ENCODE measurements at regions not wholly inside any gene's neighbourhood (a gene's known extent, or its start where the extent isn't known, plus 50 kb on each side); places are given as distances from the start of the nearest gene placed in this dataset.

DNA sequence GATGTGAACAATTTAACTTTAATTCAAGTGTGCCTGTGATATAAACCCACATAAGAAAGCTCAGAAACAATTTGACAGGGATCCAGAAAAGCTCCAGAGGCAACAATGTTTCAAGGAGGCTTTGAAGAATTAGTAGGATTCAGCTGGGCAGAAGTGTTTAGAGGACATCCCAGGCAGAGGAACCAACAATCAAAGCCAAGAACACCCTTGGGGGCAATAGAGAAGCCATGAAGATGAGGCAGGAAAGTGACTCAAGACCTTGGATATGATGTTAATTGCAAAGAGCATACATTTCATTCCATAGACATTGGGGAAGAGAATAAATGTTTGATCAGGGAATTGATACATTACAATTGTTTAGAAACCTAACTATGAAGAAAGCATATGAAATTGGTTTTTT, 280.3 kb downstream of the LTN1 start:
- no peak overlapping the region for H3K4me3 ChIP-seq
- no peak overlapping the region for H2AFZ ChIP-seq
- H3K27me3 ChIP-seq (replicated peaks; ENCODE audit: insufficient read depth): no peaks in the 10 kb centered on the region
- H3K79me2 ChIP-seq (ENCODE audit: insufficient read depth): no peaks in the 10 kb centered on the region
- H3K27ac ChIP-seq: no peak overlapping the region
- no peak overlapping the region for H3K9ac ChIP-seq
- peak; percentile 20 for DNase-seq
- H3K9me2 ChIP-seq (ENCODE audit: insufficient read depth): no peaks in the 10 kb centered on the region
- H3K36me3 ChIP-seq (ENCODE audit: low read depth): no peaks in the 10 kb centered on the region
- H3F3A ChIP-seq (ENCODE audit: insufficient read depth): peaks cover 28% of the 10 kb centered on the region
- H4K20me1 ChIP-seq (ENCODE audit: insufficient read depth): no peaks in the 10 kb centered on the region
- H3K9me3 ChIP-seq (ENCODE audit: low read depth): no peaks in the 10 kb centered on the region
- in situ Hi-C loops (cut with MboI): no loop called here
- TF ChIP-seq EZH2phosphoT487 (IDR thresholded peaks at IDR 0.05; ENCODE audit: insufficient read depth, low read depth): no peak
- no peak for TF ChIP-seq EZH2 (IDR thresholded peaks at IDR 0.05; ENCODE audit: insufficient read depth, poor library complexity, severe bottlenecking)
- peak overlapping the region; percentile 10 for H3K4me2 ChIP-seq (ENCODE audit: unreplicated experiment)
- peaks cover 27% of the 10 kb centered on the region for H3K4me1 ChIP-seq (ENCODE audit: insufficient read depth)

DNA sequence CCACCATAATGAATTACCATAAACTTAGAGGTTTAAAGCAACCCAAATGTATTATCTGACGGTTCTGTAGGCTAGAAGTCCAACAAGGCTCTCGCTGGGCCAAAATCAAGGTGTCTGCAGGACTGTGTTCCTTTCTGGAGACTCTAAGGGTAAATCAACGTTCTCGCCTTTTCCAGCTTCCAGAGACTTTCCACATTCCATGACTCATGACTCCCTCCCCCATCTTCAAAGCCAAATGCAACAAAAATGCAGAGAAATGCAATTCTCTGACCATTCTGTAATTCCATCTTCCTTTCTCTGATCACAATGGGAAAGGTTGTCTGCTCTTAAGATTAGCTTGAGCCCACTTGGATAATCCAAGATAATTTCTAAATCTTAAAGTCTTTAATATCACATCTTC, 287.1 kb downstream of the LTN1 start:
- H3K9me3 ChIP-seq (ENCODE audit: low read depth): no peaks in the 10 kb centered on the region
- no peak overlapping the region for H2AFZ ChIP-seq

DNA sequence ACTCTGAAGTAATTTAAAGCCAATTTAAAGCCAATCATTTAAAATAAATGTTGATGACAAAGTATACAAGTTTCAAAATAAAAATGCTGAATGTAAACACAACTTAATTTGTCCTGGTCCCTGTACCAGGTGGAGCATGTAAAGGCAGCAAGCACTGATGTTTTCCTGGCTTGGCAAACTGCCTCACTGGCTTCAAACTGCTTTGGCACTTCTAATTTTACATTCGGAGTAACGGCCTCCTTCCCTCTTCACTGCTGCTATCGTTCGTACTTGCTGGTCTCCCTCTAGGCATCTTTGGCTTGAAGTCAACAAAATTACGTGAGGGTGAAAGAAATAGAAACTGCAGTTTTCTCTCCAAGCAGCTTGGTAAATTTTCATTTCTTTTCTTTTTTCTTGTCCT, 287.9 kb downstream of the LTN1 start:
- no peak for DNase-seq
- Histone ChIP-seq H3K9ac (no peak overlapping the region), H3K27me3 (replicated peaks; ENCODE audit: insufficient read depth) (no peaks in the 10 kb centered on the region), H3K4me1 (ENCODE audit: insufficient read depth) (0 out of 2 replicates have a peak, but pooled peaks cover 6% of the 10 kb centered on the region), H4K20me1 (ENCODE audit: insufficient read depth) (no peaks in the 10 kb centered on the region), H3F3A (ENCODE audit: insufficient read depth) (no peaks in the 10 kb centered on the region), H3K9me3 (ENCODE audit: low read depth) (no peaks in the 10 kb centered on the region), H2AFZ (0 out of 2 replicates have a peak overlapping the region, but pooled peaks have one; percentile 10), H3K4me2 (ENCODE audit: unreplicated experiment) (no peak overlapping the region), H3K79me2 (ENCODE audit: insufficient read depth) (no peaks in the 10 kb centered on the region), H3K9me2 (ENCODE audit: insufficient read depth) (no peaks in the 10 kb centered on the region), H3K27ac (no peak overlapping the region), H3K36me3 (ENCODE audit: low read depth) (no peaks in the 10 kb centered on the region), H3K4me3 (no peak overlapping the region)
- TF ChIP-seq EZH2 (IDR thresholded peaks at IDR 0.05; ENCODE audit: insufficient read depth, poor library complexity, severe bottlenecking): no peak
- TF ChIP-seq EZH2phosphoT487 (IDR thresholded peaks at IDR 0.05; ENCODE audit: insufficient read depth, low read depth): no peak
- 41 to 48% methylated on average over 5 of the region's 5 CpGs for WGBS, 2 experiments (ENCODE audit: low coverage in 1 of 2, low lambda C conversion rate in 2 of 2, missing lambda C conversion rate in 2 of 2)
- in situ Hi-C loops (cut with MboI): no loop called here

More for the DNA sequence above, 287.1 kb downstream of the LTN1 start:
- in situ Hi-C loops (cut with MboI): no loop called here
- TF ChIP-seq EZH2 (IDR thresholded peaks at IDR 0.05; ENCODE audit: insufficient read depth, poor library complexity, severe bottlenecking): no peak
- no peak overlapping the region for H3K4me2 ChIP-seq (ENCODE audit: unreplicated experiment)
- H3F3A ChIP-seq (ENCODE audit: insufficient read depth): no peaks in the 10 kb centered on the region
- H3K36me3 ChIP-seq (ENCODE audit: low read depth): no peaks in the 10 kb centered on the region
- no peak overlapping the region for H3K4me3 ChIP-seq
- no peaks in the 10 kb centered on the region for H3K27me3 ChIP-seq (replicated peaks; ENCODE audit: insufficient read depth)
- H3K79me2 ChIP-seq (ENCODE audit: insufficient read depth): no peaks in the 10 kb centered on the region
- peak; percentile 4 for DNase-seq
- 0 out of 2 replicates have a peak, but pooled peaks cover 6% of the 10 kb centered on the region for H3K4me1 ChIP-seq (ENCODE audit: insufficient read depth)
- H4K20me1 ChIP-seq (ENCODE audit: insufficient read depth): no peaks in the 10 kb centered on the region
- H3K9ac ChIP-seq: no peak overlapping the region
- H3K9me2 ChIP-seq (ENCODE audit: insufficient read depth): no peaks in the 10 kb centered on the region
- 81 to 93% methylated on average over 4 of the region's 4 CpGs for WGBS, 2 experiments (ENCODE audit: low coverage in 1 of 2, low lambda C conversion rate in 2 of 2, missing lambda C conversion rate in 2 of 2)
- H3K27ac ChIP-seq: no peak overlapping the region

DNA sequence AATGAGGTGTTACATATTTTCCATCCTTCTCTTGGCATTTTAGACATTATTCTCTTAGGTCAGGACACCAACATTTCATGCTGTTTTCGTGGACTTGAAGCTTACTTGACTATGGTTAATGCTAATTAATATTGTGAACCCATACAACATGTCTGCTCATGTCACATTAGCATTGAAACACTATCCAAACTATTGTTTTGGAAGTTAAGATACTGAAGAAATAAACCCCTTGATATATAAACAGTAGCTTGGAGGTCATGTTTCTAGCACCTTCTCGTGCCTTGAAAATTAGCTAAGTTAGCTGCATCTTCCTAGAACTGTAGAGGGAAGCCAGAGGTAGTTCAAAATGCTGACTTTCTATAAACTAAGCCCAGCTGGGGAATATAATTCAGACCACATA, 288.8 kb downstream of the LTN1 start:
- Histone ChIP-seq H3K27ac (no peak overlapping the region), H3K4me1 (ENCODE audit: insufficient read depth) (0 out of 2 replicates have a peak, but pooled peaks cover 6% of the 10 kb centered on the region), H3K9me3 (ENCODE audit: low read depth) (no peaks in the 10 kb centered on the region), H4K20me1 (ENCODE audit: insufficient read depth) (no peaks in the 10 kb centered on the region), H3K4me2 (ENCODE audit: unreplicated experiment) (no peak overlapping the region), H3K9ac (no peak overlapping the region), H3F3A (ENCODE audit: insufficient read depth) (no peaks in the 10 kb centered on the region), H3K79me2 (ENCODE audit: insufficient read depth) (no peaks in the 10 kb centered on the region), H2AFZ (0 out of 2 replicates have a peak overlapping the region, but pooled peaks have one; percentile 46), H3K9me2 (ENCODE audit: insufficient read depth) (no peaks in the 10 kb centered on the region), H3K27me3 (replicated peaks; ENCODE audit: insufficient read depth) (no peaks in the 10 kb centered on the region), H3K36me3 (ENCODE audit: low read depth) (no peaks in the 10 kb centered on the region), H3K4me3 (no peak overlapping the region)
- 39 to 53% methylated on average over 2 of the region's 2 CpGs for WGBS, 2 experiments (ENCODE audit: low coverage in 1 of 2, low lambda C conversion rate in 2 of 2, missing lambda C conversion rate in 2 of 2)
- no peak for DNase-seq
- in situ Hi-C loops (cut with MboI): no loop called here
- TF ChIP-seq EZH2 (IDR thresholded peaks at IDR 0.05; ENCODE audit: insufficient read depth, poor library complexity, severe bottlenecking) (no peak), EZH2phosphoT487 (IDR thresholded peaks at IDR 0.05; ENCODE audit: insufficient read depth, low read depth) (no peak)

All from GM23248 (cell line).